Endothelial cell (in vitro differentiated cells): ENCODE measurements at regions not wholly inside any gene's neighbourhood (a gene's known extent, or its start where the extent isn't known, plus 50 kb on each side); places are given as distances from the start of the nearest gene placed in this dataset.

Source experiments
- DNase-seq: peaks from one replicate; pipeline ENCODE4 v3.0.0; 2021; ENCODE audit warnings: low spot score
- H3K27ac Mint-ChIP-seq: one replicate; pipeline ENCODE4 v1.8.0; 2021; ENCODE audit warnings: mixed read lengths, inconsistent platforms; ENCODE audit not compliant: unreplicated experiment
- H3K27me3 Mint-ChIP-seq: one replicate; pipeline ENCODE4 v1.8.0; 2021; ENCODE audit warnings: mild to moderate bottlenecking, moderate library complexity, mixed read lengths, inconsistent platforms; ENCODE audit not compliant: unreplicated experiment
- H3K36me3 Mint-ChIP-seq: one replicate; pipeline ENCODE4 v1.8.0; 2021; ENCODE audit warnings: mild to moderate bottlenecking, low read depth, mixed read lengths, inconsistent platforms; ENCODE audit not compliant: unreplicated experiment
- H3K4me1 Mint-ChIP-seq: one replicate; pipeline ENCODE4 v1.8.0; 2021; ENCODE audit warnings: mild to moderate bottlenecking, mixed read lengths, inconsistent platforms; ENCODE audit not compliant: unreplicated experiment
- H3K4me3 Mint-ChIP-seq: one replicate; pipeline ENCODE4 v1.8.0; 2021; ENCODE audit warnings: mild to moderate bottlenecking, mixed read lengths, inconsistent platforms; ENCODE audit not compliant: unreplicated experiment
- H3K9me3 Mint-ChIP-seq: one replicate; pipeline ENCODE4 v1.8.0; 2021; ENCODE audit warnings: mixed read lengths, inconsistent platforms; ENCODE audit not compliant: unreplicated experiment
- CTCF ChIP-seq: fragments of 200-600 bp; sonication (generic); IDR thresholded peaks from one replicate; pipeline ENCODE4 v1.5.0; 2021; ENCODE audit warnings: antibody characterized with exemption; ENCODE audit not compliant: unreplicated experiment

GRCh38 chr2:53584986-53585385 is 182.6 kb upstream of the CHAC2 start:
- no peak for TF ChIP-seq CTCF
- Mint-ChIP-seq H3K27me3 (no peaks in the 10 kb centered on the region), H3K4me1 (no peaks in the 10 kb centered on the region), H3K36me3 (no peaks in the 10 kb centered on the region), H3K27ac (no peak overlapping the region), H3K4me3 (no peak overlapping the region), H3K9me3 (no peaks in the 10 kb centered on the region)
- no peak for DNase-seq

GRCh38 chr2:53583583-53583982 is 184.0 kb upstream of the CHAC2 start:
- Mint-ChIP-seq H3K27ac (no peak overlapping the region), H3K36me3 (no peaks in the 10 kb centered on the region), H3K4me1 (no peaks in the 10 kb centered on the region), H3K4me3 (no peak overlapping the region), H3K27me3 (no peaks in the 10 kb centered on the region), H3K9me3 (no peaks in the 10 kb centered on the region)
- no peak for TF ChIP-seq CTCF
- DNase-seq, result no peak

DNA sequence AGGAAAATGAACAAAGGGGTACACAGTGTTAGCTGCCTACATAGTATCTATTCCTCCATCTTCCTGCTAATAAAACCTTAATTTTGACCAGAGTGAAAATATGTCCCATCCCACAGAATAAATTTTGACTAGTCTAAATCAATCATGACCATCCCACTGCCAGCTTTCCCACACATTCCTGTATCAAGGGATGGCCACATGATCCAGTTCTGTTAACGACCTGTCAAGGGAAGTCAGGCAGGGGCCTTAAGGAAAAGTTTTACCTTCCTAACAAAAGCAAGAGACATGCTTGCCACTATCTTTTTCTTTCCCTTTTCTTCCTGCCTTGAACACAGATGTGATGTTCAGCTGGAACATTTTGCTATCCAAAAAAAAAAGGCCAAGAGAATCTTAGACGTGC is 185.0 kb upstream of the CHAC2 start:
- Mint-ChIP-seq H3K9me3 (no peaks in the 10 kb centered on the region), H3K36me3 (no peaks in the 10 kb centered on the region), H3K4me3 (no peak overlapping the region), H3K4me1 (no peaks in the 10 kb centered on the region), H3K27ac (no peak overlapping the region), H3K27me3 (no peaks in the 10 kb centered on the region)
- no peak for DNase-seq
- TF ChIP-seq CTCF, result no peak

DNA sequence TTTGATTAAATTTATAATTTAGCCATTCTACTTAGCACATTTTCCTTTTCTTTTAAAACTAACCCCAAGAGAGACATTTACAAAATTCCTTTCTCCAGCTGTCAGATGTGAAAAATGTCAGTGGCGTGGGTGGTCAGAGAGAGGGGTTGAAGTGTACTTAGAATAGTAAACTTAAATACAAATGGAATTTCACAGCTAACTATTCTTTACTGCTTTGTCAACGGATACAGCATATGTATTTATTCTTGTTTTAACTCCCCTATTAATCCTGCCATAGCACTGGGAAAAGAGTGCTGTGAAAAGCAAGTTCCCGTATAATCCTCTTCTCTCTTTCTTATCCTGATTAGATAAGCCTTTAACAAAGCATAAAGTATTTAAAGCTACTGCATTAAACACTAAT is 191.4 kb upstream of the CHAC2 start:
- no peak overlapping the region for H3K4me3 Mint-ChIP-seq
- no peaks in the 10 kb centered on the region for H3K9me3 Mint-ChIP-seq
- no peaks in the 10 kb centered on the region for H3K4me1 Mint-ChIP-seq
- H3K27ac Mint-ChIP-seq, result no peak overlapping the region
- no peak for DNase-seq
- no peaks in the 10 kb centered on the region for H3K36me3 Mint-ChIP-seq
- H3K27me3 Mint-ChIP-seq, result no peaks in the 10 kb centered on the region
- TF ChIP-seq CTCF, result no peak

DNA sequence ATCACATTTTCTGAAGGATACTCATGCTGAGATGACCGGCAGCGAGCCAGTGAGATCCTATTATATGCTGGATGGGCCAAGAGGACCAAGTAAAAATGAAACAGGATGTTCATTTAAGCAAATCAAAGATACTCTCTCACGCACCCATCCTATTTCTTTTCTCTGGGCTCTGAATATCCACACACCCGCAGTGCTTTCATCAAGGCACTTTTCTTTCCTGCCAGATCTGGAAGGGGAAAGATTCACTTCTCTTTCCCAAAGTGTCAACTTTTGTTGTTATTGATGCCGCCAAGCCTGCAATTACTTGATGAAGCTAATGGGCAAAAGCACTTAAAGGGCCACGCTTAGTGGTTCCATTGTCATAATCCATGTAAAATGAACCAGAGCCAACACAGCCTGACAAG is 191.9 kb upstream of the CHAC2 start:
- Mint-ChIP-seq H3K9me3 (no peaks in the 10 kb centered on the region), H3K4me3 (no peak overlapping the region), H3K27me3 (no peaks in the 10 kb centered on the region), H3K36me3 (no peaks in the 10 kb centered on the region), H3K4me1 (no peaks in the 10 kb centered on the region), H3K27ac (no peak overlapping the region)
- no peak for DNase-seq
- TF ChIP-seq CTCF, result no peak
